HG03280 (cell line): ENCODE measurements at regions not wholly inside any gene's neighbourhood (a gene's known extent, or its start where the extent isn't known, plus 50 kb on each side); places are given as distances from the start of the nearest gene placed in this dataset.

Experiments
- ATAC-seq: cut with Tn5 transposase; IDR thresholded peaks from one replicate; pipeline ENCODE4 v1.9.1; 2021; ENCODE audit warnings: mild to moderate bottlenecking, moderate library complexity; ENCODE audit not compliant: unreplicated experiment

DNA sequence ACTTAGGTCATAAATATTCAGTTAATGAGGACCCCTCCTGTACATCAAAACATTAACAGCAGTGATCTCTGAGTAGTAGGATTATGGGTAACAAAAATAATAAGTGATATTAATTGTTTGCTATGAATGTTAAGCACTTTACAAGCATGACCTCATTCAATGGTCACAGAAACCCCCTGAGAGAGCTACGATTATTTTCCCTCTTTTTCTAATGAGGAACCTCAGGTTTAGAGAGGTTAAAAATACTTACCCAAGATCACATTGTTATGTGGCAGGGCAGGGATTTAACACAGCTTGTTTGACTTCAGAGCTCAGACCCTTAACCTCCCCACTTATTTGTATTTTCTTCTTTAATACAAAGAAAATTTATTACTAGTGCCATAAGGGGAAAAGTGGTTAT is 228.2 kb downstream of the TBL1XR1 start:
- no peak for ATAC-seq

- no peak for ATAC-seq
These were observed 228.7 kb downstream of the TBL1XR1 start for GRCh38 chr3:176968631-176969030.

DNA sequence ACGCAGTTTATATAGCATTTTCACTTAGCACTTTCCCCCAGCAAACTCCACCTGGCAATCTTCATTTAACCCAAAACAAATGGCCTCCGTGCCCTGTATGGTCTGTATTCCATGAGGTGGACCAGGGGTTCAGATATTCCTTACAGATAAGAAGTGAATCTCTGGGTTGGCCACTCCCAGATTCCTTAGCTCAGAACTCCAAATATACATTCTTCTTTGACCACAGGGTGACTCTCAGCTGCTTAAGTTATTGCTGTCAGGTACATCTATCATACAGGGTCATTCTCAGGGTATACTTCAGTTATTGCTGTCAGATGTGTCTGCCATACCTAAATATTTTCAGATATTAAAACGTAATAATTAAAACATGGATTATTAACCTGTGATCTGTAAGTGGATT is 229.8 kb downstream of the TBL1XR1 start:
- ATAC-seq, result no peak

DNA sequence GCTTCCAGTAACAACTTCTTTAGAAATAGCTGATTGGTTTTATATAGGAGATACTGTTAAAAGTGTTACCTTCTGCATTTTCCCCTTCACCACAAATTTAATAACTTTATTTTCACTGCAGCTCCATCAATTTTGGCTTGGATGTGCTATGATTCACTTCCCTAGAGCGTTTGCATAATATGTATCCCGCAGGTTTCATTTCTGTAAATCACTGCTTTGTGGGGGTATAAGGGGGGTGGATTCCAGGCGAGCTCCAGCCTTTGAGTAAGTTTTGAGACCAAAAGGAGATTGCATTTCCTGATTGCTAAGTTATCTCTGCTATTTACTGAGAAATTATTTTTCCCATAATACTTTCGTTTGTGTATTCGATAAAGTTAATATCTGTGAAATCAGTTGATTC is 232.6 kb downstream of the TBL1XR1 start:
- no peak for ATAC-seq

DNA sequence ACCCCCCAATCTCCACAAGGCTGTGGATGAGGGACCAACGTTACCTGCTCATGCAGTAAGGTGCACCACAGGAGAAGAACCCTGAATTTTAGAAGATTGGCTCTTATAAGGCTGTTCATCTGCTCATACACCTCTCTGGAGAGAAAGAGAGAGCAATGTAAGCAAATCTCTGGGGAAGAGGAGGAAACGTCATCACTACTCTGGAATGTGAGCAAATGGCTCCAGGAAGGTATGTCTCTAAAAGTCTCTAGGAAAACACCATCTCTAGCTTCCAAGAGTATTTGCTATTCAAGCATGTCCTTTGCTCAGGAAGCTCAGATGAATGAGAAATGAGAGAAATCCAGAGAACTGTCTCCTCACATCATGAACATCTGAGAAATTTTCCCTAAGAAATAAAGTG is 235.4 kb downstream of the TBL1XR1 start:
- ATAC-seq, result no peak

GRCh38 chr3:176959867-176960266 is 237.4 kb downstream of the TBL1XR1 start:
- ATAC-seq, result no peak

DNA sequence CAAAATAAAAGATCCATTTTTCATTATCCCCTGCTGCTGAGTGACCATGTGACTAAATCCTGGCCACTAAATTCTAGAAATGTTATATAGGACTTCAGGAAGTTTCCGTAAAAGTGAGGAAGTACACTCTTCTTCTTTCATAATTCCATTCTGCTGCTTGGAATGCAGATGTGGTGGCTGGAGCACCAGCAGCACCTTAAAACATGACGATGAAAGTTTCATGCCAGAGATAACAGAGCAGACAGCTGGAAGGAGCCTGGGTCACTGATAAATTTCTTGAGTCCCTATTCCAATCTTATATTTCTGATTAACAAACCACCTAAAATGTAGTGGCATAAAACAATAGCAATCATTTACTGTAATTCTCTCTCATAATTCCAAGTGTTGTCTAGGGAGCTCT is 238.7 kb downstream of the TBL1XR1 start:
- ATAC-seq, result no peak

DNA sequence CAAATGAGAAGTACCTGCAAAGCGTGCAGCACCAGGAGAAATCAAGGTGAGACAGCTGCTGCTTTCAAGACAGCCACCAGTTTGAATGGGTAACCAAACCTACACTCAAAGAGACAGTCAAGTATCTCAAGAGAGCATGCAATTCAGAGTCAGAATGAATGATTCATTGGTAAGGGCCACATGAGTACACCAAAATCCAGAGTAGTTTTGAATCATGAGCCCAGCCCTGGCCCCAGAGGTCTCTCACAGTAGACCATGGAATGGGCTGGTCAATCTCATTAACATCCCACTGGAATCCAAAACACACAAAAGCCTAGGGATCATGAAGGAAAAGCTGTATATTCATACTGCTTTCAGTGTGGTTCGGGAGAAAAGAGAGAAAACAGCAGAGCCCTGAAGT is 242.8 kb downstream of the TBL1XR1 start:
- no peak for ATAC-seq

GRCh38 chr3:176953106-176954060 is 243.9 kb downstream of the TBL1XR1 start:
- ATAC-seq, result no peak

- no peak for ATAC-seq
These were observed 245.5 kb downstream of the TBL1XR1 start for GRCh38 chr3:176951586-176952292.

DNA sequence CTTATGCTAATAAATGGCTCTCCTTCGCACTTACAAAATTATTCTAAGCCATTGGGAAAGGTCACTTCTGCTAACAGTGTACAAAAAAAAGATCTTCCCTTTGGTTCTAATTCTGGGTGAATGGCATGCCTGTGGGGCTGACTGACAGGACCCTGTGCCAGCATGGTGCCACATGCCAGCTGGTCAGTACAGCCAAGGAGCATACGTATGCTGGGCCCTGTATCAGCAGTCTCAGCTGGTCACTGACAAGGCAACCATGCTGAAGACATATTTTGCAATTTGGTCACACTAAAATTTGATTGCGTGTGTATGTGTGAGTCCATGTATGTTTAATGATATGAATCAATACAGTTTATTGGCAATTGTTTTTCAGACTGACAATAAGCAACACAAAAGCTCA is 246.1 kb downstream of the TBL1XR1 start:
- no peak for ATAC-seq

- no peak for ATAC-seq
These were observed 246.5 kb downstream of the TBL1XR1 start for GRCh38 chr3:176950743-176951142.

- ATAC-seq, result no peak
These were observed 249.1 kb downstream of the TBL1XR1 start for GRCh38 chr3:176948151-176948550.

DNA sequence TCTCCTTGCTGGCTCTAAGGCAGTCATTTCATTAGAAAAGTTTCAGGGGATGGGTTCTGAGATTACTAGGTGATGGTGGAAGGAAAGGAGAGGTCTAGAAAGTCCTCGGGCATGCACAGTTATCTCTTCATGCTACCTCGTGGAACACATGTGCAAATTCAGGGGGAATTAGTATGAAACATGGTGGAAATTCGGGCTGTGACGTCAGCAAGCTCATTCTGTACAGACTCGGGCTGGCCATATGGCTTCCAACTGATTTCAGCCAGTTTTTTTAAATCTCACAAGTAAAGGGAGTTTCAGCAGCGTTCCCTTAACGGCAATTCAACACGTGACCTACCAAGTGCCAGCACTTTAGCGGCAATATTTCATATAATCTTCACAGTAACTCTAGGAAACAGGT is 251.1 kb downstream of the TBL1XR1 start:
- ATAC-seq, result no peak

GRCh38 chr3:176942305-176942704 is 255.0 kb downstream of the TBL1XR1 start:
- no peak for ATAC-seq

GRCh38 chr3:176941689-176942088 is 255.6 kb downstream of the TBL1XR1 start:
- no peak for ATAC-seq

DNA sequence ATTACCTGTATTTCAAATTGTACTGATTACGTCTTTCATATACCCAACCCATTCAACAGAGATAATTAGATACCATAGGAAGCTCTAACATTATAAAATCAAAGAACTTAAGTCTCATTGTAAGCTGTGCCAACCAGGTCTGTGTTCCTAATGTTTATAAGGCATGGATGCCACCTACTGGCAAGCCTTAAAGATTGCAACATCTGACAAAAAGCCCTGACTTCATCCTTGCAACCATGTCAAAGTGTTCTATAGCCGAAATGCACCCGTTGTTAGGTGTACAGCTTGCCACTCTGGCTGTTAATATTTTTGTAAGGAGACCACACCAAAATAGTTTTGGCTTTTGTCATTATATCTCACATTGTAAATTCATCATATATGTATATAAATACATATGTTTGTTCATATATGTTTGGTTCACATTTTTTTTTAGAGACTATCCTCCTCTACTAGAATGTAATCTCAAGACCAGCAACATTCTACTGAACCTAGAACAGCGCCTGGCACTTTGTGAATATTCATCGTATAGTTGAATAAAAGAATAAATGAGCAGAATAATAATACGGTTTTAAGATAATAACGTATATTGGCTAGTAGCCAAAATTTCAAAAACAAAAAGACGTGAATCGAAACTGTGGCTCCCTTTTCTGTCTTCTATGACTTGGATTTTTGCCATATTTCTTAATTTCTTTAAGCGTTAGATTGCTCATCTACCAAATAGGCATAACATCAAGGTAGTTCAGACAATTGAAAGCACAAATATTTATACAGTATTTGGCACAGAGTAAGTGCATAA is 258.1 kb downstream of the TBL1XR1 start:
- ATAC-seq, result peak; percentile 98

- no peak for ATAC-seq
These were observed 259.3 kb downstream of the TBL1XR1 start for GRCh38 chr3:176937994-176938393.

DNA sequence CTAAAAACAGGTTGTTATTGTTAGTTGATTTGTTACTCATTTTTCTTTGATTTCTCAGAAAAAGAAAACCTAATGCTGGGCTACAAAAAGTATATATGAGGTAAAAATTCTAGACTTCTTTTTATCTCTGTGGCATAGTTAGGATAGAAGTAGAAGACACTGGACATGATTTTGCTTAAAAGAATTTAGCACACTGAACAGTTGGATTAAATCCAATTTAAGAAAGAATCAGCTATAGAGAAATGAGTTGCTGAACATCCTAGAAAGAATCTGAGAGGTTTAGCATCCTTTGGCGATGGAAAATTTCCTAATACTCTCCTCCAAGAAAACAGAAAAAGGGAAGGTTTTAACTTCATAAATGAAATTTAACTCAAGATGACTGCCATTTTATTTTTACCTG is 259.7 kb downstream of the TBL1XR1 start:
- ATAC-seq, result no peak

DNA sequence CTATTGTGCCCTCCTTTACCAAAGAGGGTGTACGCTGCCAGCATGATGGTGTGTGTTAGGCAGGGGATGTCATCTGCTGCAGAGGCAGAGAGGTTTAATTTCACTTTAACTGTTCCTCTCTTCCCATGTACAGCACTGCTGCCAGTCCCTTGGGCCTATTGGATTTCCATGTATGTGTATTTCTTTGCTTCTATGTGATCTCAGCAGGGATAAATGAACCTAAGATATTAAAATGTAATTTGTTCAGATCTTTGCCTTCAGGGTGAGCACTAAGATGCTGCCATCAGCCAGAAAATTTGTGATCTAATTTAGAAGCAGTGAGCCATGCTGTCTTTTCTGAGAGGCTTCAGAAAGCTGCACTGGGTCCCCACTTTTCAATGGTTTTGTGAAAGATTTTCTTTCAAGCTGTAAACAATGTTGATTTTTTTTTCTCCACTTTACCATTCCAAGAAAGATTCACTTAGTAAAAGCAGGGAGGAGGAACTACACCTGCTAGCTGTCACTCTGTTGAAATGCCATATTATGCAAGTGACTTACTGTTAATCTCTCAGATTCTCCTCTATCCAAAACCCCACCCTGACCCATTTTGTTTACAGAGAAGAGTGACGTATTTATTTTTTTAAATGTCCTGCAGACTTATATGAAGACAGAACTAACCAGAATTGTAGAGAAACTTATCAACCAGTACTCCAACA is 261.9 kb downstream of the TBL1XR1 start:
- no peak for ATAC-seq

DNA sequence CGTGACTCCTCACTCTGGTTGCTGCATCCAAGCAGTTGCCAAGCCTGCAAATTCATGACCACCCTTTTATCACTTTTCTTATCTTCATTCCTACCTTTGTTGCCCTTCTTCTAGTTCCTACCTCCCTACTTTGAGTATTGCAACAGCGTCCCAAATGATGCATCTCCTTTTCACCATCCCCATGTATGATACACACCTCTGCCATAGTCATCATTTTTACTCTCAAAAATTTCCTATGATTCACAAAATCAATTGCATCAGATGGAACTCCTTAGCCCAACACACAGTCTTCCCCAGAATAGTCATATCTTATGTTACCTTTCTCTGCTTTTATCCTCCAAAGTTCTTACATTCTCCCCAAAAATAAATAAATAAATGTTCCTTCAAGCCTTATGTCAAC is 262.6 kb downstream of the TBL1XR1 start:
- no peak for ATAC-seq
